ENCODE measurements at regions not wholly inside any gene's neighbourhood (a gene's known extent, or its start where the extent isn't known, plus 50 kb on each side); places are given as distances from the start of the nearest gene placed in this dataset.

DNA sequence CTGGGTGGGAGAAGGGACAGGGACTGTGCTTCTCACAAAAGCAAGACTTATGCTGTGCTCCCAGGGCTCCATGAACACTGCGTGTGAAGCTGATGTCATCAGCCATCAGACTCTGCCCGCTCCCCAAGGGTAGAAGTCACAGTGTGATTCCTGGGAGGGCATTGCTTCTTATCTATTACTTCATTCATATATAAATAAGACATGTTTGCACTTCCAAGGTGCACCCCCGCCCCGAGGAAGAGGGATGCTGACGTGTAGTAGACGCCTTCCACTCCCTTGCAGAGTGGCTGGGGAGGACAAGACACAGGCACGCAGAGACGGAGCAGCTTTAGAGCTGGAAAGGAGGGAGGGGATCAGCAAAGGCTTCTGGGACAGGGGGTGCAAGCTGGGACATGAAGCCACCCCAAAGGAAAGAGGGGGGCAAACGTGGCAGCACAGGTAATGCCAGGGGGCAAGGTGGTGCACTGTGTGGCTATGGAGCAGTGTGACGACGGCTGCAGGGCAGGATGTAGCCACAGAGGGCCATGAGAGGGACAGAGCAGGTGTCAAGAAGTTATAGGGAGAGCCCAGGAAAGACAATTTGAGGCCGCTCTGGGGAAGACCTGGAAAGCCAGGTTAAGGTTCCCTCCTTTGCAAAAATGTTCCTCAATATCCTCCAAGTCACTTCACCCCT lies 558.5 kb downstream of the MN1 start:
- Histone ChIP-seq H3K27ac (no peak overlapping the region), H3K4me1 (peaks cover 30% of the 10 kb centered on the region), H3K9me3 (no peaks in the 10 kb centered on the region), H3K27me3 (no peaks in the 10 kb centered on the region), H3K36me3 (no peaks in the 10 kb centered on the region), H3K4me3 (no peak overlapping the region)
- TF ChIP-seq POLR2A (IDR thresholded peaks at IDR 0.05), result no peak
- TF ChIP-seq POLR2AphosphoS5 (IDR thresholded peaks at IDR 0.05; ENCODE audit: insufficient read depth in 1 of 2, low read depth in 1 of 2), result no peak
- TF ChIP-seq CTCF (IDR thresholded peaks at IDR 0.05), result no peak
- intact Hi-C loops (cut with DNase I), result no loop called here
- DNase-seq (ENCODE audit: extremely low spot score in 2 of 2), result no peak

- H3K36me3 ChIP-seq, result no peaks in the 10 kb centered on the region
- TF ChIP-seq POLR2AphosphoS5 (IDR thresholded peaks at IDR 0.05; ENCODE audit: insufficient read depth in 1 of 2, low read depth in 1 of 2) (no peak), CTCF (IDR thresholded peaks at IDR 0.05) (no peak), POLR2A (IDR thresholded peaks at IDR 0.05) (no peak)
- no peaks in the 10 kb centered on the region for H3K27me3 ChIP-seq
- H3K4me1 ChIP-seq, result peaks cover 33% of the 10 kb centered on the region
- no peak for DNase-seq (ENCODE audit: extremely low spot score in 2 of 2)
- no peak overlapping the region for H3K27ac ChIP-seq
- intact Hi-C loops (cut with DNase I), result no loop called here
- no peak overlapping the region for H3K4me3 ChIP-seq
- no peaks in the 10 kb centered on the region for H3K9me3 ChIP-seq
These were observed 557.2 kb downstream of the MN1 start for GRCh38 chr22:27244328-27244727.

- H3K4me1 ChIP-seq, result peaks cover 29% of the 10 kb centered on the region
- H3K27me3 ChIP-seq, result no peaks in the 10 kb centered on the region
- H3K36me3 ChIP-seq, result no peaks in the 10 kb centered on the region
- H3K27ac ChIP-seq, result no peak overlapping the region
- DNase-seq (ENCODE audit: extremely low spot score in 2 of 2), result no peak
- H3K9me3 ChIP-seq, result no peaks in the 10 kb centered on the region
- no peak overlapping the region for H3K4me3 ChIP-seq
- no peak for TF ChIP-seq POLR2AphosphoS5 (IDR thresholded peaks at IDR 0.05; ENCODE audit: insufficient read depth in 1 of 2, low read depth in 1 of 2)
- intact Hi-C loops (cut with DNase I), result no loop called here
These were observed 556.5 kb downstream of the MN1 start for GRCh38 chr22:27245056-27245455.

- Histone ChIP-seq H3K4me1 (peaks cover 27% of the 10 kb centered on the region), H3K27me3 (no peaks in the 10 kb centered on the region), H3K4me3 (no peak overlapping the region), H3K27ac (peak overlapping the region; percentile 64), H3K9me3 (no peaks in the 10 kb centered on the region), H3K36me3 (no peaks in the 10 kb centered on the region)
- intact Hi-C loops (cut with DNase I), result no loop called here
- DNase-seq (ENCODE audit: extremely low spot score in 2 of 2), result no peak
- TF ChIP-seq POLR2AphosphoS5 (IDR thresholded peaks at IDR 0.05; ENCODE audit: insufficient read depth in 1 of 2, low read depth in 1 of 2), result no peak
- no peak for TF ChIP-seq CTCF (IDR thresholded peaks at IDR 0.05)
- TF ChIP-seq POLR2A (IDR thresholded peaks at IDR 0.05), result no peak
These were observed 555.0 kb downstream of the MN1 start for GRCh38 chr22:27246558-27246957.

GRCh38 chr22:27247701-27248434 lies 553.7 kb downstream of the MN1 start:
- Histone ChIP-seq H3K4me3 (no peak overlapping the region), H3K4me1 (peaks cover 20% of the 10 kb centered on the region), H3K27ac (peak overlapping the region; percentile 64), H3K36me3 (no peaks in the 10 kb centered on the region), H3K9me3 (no peaks in the 10 kb centered on the region), H3K27me3 (no peaks in the 10 kb centered on the region)
- intact Hi-C loops (cut with DNase I), result no loop called here
- no peak for DNase-seq (ENCODE audit: extremely low spot score in 2 of 2)
- no peak for TF ChIP-seq POLR2AphosphoS5 (IDR thresholded peaks at IDR 0.05; ENCODE audit: insufficient read depth in 1 of 2, low read depth in 1 of 2)
- TF ChIP-seq CTCF (IDR thresholded peaks at IDR 0.05), result no peak
- no peak for TF ChIP-seq POLR2A (IDR thresholded peaks at IDR 0.05)

Data from vagina (tissue), 2 donors.